GM12892 (cell line): ENCODE measurements at regions not wholly inside any gene's neighbourhood (a gene's known extent, or its start where the extent isn't known, plus 50 kb on each side); places are given as distances from the start of the nearest gene placed in this dataset.

Experiments used
- POLR2A ChIP-seq: IDR thresholded peaks from 2 replicates; pipeline ENCODE4 v1.6.1; 2011; ENCODE audit warnings: low read depth, low read length, control low read depth
- POLR2AphosphoS5 ChIP-seq: IDR thresholded peaks from 2 replicates; pipeline ENCODE4 v1.6.1; 2011; ENCODE audit warnings: low read depth, low read length, control low read depth
- TAF1 ChIP-seq: IDR thresholded peaks from 2 replicates; pipeline ENCODE4 v1.6.1; 2011; ENCODE audit warnings: low read depth, mild to moderate bottlenecking, control low read depth, low read length, borderline replicate concordance

- TF ChIP-seq POLR2AphosphoS5 (no peak), POLR2A (no peak), TAF1 (no peak)
Observed at GRCh38 chr1:73771396-73771795, 426.6 kb downstream of the LRRIQ3 start.
